ENCODE measurements at regions not wholly inside any gene's neighbourhood (a gene's known extent, or its start where the extent isn't known, plus 50 kb on each side); places are given as distances from the start of the nearest gene placed in this dataset.

DNA sequence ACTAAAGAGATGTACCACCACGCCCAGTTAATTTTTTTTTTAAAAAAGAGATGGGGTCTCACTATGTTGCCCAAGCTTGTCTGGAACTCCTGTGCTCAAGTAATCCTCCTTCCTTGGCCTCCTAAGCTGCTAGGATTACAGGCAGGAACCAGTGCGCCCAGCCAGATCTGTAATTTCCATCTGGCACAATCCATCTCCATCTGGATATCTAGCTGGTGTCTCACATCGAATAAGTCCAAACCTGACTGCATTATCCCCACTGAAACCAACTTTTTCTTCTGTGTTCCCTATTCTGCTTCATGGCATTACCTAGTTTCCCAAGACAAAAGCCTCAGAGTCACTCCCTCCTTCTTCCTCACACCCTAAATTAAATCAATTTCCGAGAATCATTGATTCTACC lies 125.8 kb upstream of the TEX13C start:
- TF ChIP-seq, protein P1, sequence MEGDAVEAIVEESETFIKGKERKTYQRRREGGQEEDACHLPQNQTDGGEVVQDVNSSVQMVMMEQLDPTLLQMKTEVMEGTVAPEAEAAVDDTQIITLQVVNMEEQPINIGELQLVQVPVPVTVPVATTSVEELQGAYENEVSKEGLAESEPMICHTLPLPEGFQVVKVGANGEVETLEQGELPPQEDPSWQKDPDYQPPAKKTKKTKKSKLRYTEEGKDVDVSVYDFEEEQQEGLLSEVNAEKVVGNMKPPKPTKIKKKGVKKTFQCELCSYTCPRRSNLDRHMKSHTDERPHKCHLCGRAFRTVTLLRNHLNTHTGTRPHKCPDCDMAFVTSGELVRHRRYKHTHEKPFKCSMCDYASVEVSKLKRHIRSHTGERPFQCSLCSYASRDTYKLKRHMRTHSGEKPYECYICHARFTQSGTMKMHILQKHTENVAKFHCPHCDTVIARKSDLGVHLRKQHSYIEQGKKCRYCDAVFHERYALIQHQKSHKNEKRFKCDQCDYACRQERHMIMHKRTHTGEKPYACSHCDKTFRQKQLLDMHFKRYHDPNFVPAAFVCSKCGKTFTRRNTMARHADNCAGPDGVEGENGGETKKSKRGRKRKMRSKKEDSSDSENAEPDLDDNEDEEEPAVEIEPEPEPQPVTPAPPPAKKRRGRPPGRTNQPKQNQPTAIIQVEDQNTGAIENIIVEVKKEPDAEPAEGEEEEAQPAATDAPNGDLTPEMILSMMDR (IDR thresholded peaks at IDR 0.05): no peak
- TF ChIP-seq EZH2phosphoT487 (IDR thresholded peaks at IDR 0.05) (no peak), EZH2 (IDR thresholded peaks at IDR 0.05) (no peak)

Measured in neural progenitor cell (in vitro differentiated cells).